Heart left ventricle (tissue), 13 donors: ENCODE measurements at regions not wholly inside any gene's neighbourhood (a gene's known extent, or its start where the extent isn't known, plus 50 kb on each side); places are given as distances from the start of the nearest gene placed in this dataset.

Experiments
- POLR2A ChIP-seq, 2 donors: fragments of 450-650 bp; IDR thresholded peaks; one replicate each; pipeline ENCODE4 v1.6.1; 2017; ENCODE audit warnings: antibody characterized with exemption in 2 of 2, mild to moderate bottlenecking in 2 of 2, moderate library complexity in 2 of 2
- TF ChIP-seq, protein P1 (sequence below), 12 donors: fragments of 200-600 bp; sonication (generic) in 4 of 12; IDR thresholded peaks; one replicate each; pipeline versions ENCODE4 v1.5.0 to v1.8.0; 2018 to 2022; ENCODE audit warnings: antibody characterized with exemption in 12 of 12, mild to moderate bottlenecking in 5 of 12
- donor health status: ischemic (EF 13 %, LVEDD 7.1; RV severe dilation, severe dysfunction).
- donor health status: DM: no; HTN: yes; CAD: no.
- donor health status: DM: no; HTN: no; CAD: no.
- donor health status: ischemic (EF 25% LVEDD 6.9; RV normal size, moderate dysfunction).
- donor health status: ischemic (EF 25% LVEDD 5.7; RV mildly dilated, moderate dysfunction).
- donor health status: ischemic (EF 35%, LVEDD 5.7; RV mildly dilated, moderate dysfunction).
- donor health status: nonischemic (EF 11% LVEDD 7.7; RV severe dilation, severe dysfunction).
- donor health status: DM: yes; HTN: yes; CAD: no.
- donor health status: PGD.
- donor health status: ischemic (EF 29% LVEDD 5.4; RV normal size, mild dysfunction).
- donor health status: nonischemic (EF 23%, LVEDD 6.1; RV moderate dilation, normal function).

DNA sequence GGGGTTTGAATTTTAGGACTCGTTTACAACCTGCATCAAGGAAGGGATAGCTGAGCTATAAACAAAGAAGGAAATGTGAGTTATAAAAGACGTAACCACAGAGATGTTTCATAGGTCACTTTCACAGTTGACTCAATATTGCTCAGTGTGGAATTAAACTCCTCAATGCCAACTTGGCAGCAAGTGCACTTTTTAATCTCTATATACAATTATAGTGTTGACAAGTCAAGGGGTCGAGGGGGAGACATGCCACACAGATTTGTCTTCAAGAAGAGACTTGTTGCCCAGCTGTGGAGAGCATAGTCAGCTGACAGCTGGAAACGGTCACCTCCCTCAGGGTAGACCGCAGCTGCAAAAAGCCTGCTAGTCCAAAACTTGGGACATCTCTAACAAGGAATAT, 163.4 kb upstream of the DMAC1 start:
- TF ChIP-seq POLR2A (IDR thresholded peaks at IDR 0.05) = no peak
- TF ChIP-seq, protein P1, sequence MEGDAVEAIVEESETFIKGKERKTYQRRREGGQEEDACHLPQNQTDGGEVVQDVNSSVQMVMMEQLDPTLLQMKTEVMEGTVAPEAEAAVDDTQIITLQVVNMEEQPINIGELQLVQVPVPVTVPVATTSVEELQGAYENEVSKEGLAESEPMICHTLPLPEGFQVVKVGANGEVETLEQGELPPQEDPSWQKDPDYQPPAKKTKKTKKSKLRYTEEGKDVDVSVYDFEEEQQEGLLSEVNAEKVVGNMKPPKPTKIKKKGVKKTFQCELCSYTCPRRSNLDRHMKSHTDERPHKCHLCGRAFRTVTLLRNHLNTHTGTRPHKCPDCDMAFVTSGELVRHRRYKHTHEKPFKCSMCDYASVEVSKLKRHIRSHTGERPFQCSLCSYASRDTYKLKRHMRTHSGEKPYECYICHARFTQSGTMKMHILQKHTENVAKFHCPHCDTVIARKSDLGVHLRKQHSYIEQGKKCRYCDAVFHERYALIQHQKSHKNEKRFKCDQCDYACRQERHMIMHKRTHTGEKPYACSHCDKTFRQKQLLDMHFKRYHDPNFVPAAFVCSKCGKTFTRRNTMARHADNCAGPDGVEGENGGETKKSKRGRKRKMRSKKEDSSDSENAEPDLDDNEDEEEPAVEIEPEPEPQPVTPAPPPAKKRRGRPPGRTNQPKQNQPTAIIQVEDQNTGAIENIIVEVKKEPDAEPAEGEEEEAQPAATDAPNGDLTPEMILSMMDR (IDR thresholded peaks at IDR 0.05) = no peak
